ENCODE measurements at regions not wholly inside any gene's neighbourhood (a gene's known extent, or its start where the extent isn't known, plus 50 kb on each side); places are given as distances from the start of the nearest gene placed in this dataset.

- peak; percentile 78 for DNase-seq (ENCODE audit: low read depth, low spot score)
Observed at GRCh38 chr15:48040166-48040817, 80.5 kb upstream of the SLC24A5 start.

DNA sequence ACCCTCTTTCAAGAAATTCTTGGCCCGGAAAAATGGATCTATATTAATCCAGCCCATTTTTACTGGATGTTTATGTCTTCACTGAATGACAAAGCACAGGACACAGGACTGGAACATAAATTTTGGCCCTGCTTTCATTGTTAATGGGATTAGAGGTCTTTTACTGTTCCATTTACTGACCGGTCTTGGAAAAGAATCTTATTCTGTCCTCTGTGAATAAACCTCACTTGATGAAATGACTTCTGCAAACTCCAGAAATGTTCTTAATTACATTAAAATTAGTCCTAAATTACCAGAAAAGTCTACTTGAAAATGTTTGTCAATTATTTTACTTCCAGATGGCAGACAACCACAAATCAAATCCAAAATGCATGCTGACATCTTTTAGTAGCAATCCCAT, 79.3 kb upstream of the SLC24A5 start:
- DNase-seq (ENCODE audit: low read depth, low spot score) = no peak

- no peak for DNase-seq (ENCODE audit: low read depth, low spot score)
Observed at GRCh38 chr15:48046813-48047438, 73.9 kb upstream of the SLC24A5 start.

DNA sequence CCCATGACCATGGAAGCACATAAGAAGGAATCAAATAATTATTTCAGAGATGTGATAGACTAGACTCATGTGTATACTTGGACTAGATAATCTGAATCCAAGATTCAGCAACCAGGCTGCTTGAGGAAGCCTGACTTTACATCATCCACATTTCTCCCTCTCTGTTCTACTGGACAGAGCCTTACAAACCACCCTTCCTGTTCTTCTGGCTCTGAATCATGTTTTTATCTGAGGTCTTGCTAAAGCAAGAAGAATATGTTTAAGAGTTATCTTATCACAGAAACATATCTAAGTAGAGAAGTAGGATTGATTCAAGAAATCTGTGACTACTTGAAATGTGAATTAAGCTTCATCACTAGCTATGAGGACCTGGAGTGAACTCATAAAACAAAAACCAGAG, 71.1 kb upstream of the SLC24A5 start:
- DNase-seq (ENCODE audit: low read depth, low spot score) = no peak

- DNase-seq (ENCODE audit: low read depth, low spot score) = no peak
Observed at GRCh38 chr15:48052946-48053345, 67.8 kb upstream of the SLC24A5 start.

DNA sequence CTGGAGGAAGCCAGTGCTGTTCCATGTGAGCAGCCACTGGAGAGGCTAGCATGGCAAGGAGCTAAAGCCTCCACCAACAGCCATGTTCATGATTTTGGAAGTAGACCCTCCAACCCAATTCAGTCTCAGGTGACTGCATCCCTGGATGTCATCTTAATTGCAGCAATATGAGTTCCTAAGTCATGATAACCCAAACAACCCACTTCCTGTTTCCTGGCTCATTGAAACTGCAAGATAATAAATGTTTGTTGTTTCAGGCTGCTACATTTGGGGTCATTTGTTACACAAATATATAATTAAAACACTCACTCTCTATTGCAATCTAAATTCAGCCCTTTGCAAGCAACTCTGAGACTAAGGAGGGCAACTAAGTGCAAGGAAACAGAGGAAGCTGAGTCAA, 62.4 kb upstream of the SLC24A5 start:
- no peak for DNase-seq (ENCODE audit: low read depth, low spot score)

DNA sequence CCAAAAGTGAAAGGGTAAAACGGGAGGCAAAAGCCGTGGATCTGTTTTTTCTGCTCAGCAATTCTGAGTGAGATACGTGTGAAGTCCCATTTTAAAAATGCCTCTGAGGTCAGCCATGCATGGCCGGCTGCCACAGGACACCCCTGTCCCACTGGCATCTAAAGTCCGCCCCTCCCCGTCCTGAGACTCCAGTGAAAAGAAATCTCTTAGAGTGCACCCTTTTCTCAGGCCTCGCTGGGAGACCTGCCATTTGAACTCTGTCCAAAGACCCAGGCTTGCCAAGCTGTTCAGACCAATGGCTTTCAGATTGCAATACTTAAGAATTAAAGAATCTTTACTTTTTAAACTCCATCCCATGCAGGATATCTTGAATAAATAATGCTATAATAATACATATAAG, 61.0 kb upstream of the SLC24A5 start:
- DNase-seq (ENCODE audit: low read depth, low spot score) = peak; percentile 80

GRCh38 chr15:48060396-48060795, 60.4 kb upstream of the SLC24A5 start:
- DNase-seq (ENCODE audit: low read depth, low spot score) = no peak

DNA sequence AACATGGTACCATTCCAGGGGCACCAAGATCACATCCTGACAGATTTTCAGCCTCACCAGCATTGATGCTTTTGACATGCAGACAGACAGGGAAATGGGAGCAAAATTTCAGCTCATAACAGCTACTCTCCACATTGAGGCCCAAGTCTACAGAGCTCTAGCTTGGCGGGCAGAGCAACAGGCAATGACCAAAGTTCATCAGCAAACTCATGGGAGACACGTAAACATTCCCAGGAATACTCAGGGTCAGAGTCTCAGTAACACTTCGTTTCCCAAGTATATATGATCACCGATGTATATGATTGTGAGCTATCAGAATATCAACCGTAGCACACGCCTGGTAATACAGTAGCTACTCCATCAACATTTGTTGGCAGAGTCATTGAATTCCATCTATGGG, 59.2 kb upstream of the SLC24A5 start:
- DNase-seq (ENCODE audit: low read depth, low spot score) = no peak

DNA sequence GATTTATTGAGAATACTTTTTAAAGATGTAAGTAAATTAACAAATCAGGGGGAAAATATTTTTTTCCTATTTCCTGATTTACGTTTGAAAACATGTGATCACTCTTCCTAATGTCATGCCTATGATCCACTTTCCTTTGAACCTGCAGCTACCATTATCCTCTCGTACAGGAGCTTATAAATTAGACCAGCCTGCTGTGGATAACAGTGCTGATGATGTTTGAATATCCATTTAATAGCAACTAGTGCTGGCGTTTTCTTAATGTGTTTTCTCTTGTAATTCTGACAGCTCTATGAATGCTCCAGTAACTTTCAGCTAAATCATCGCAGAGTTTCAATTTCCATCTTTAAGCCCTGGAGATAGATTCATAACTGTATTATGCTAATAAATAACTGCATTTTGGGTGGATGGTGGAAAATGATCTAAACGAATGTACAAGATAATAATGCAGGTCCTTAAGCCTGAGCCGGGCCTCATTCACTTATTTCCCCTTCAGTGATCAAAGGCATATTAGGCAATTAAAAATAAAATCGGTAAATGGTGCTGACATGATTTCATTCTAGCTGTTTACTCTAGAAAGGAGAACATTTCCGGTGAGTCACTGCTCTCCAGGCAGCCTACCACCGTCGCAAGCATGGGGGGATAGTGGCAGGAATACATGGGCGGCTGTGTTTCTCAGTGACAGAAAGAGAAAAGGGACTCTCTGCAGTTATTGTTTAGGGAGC, 58.5 kb upstream of the SLC24A5 start:
- peak; percentile 73 for DNase-seq (ENCODE audit: low read depth, low spot score)

DNA sequence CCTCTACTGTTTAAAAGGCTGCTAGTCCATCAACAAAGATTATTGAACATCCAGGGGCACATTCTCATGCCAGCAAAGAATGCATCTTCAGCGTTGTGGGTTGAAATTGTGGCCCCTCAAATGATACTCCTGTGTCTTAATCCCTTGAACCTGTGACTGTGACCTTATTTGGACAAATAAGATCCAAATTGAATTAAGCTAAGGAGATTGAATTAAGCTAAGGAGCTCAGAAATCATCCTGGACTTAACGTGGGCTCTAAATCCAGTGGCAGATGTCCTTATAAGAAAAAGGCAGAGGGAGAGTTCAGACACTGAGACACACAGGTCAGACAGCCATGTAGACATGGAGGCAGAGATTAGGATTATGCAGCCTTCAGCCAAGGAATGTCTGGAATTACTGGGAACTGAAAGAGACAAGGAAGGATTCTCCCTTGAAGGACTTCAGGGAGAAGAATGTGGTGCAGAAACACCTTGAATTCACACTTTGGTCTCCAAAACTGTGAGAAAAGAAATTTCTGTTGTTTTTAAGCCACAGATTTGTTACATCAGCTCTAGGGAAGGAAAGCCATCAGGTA, 57.3 kb upstream of the SLC24A5 start:
- no peak for DNase-seq (ENCODE audit: low read depth, low spot score)

GRCh38 chr15:48064421-48064820, 56.4 kb upstream of the SLC24A5 start:
- no peak for DNase-seq (ENCODE audit: low read depth, low spot score)

- no peak for DNase-seq (ENCODE audit: low read depth, low spot score)
Observed at GRCh38 chr15:48066456-48066855, 54.3 kb upstream of the SLC24A5 start.

Data from astrocyte of the hippocampus (primary cell).